ENCODE measurements at regions not wholly inside any gene's neighbourhood (a gene's known extent, or its start where the extent isn't known, plus 50 kb on each side); places are given as distances from the start of the nearest gene placed in this dataset.
"Not testable (repeated sequence)": the region's sequence is repeated elsewhere in the genome, so short reads cannot be mapped to it uniquely, and the experiment has no call there.

DNA sequence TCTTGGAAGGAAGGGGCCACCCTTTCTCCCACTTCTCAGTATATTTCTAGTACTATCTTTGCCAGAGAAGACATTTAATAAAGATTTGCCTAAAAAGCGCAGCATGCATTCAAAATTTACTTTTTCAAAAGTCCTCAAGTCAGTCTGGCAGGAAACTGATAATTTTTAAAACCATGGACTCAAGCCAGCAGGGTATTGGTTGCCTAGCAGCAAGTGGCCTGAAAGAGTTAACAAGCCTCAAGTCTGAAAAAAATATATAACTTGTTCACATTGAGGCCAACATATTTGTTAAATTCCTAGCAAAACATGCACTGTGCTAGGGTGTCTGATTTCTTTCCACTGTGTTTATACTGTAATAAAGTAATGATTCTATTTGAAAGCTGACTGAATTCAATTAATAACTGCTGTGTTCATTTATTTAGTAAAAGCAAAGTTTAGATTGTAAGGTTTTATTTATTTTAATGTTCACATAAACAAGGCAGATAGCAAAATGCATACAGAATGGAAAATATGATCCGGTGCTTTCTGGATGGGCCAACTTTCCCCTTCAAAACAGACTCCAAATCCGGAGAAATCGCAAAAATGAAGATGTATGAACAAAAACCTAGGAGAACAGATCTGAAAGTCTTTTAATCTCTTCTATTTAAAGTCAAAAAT, 218.5 kb upstream of the FGF13 start:
- no peak for DNase-seq (ENCODE audit: low spot score)

DNA sequence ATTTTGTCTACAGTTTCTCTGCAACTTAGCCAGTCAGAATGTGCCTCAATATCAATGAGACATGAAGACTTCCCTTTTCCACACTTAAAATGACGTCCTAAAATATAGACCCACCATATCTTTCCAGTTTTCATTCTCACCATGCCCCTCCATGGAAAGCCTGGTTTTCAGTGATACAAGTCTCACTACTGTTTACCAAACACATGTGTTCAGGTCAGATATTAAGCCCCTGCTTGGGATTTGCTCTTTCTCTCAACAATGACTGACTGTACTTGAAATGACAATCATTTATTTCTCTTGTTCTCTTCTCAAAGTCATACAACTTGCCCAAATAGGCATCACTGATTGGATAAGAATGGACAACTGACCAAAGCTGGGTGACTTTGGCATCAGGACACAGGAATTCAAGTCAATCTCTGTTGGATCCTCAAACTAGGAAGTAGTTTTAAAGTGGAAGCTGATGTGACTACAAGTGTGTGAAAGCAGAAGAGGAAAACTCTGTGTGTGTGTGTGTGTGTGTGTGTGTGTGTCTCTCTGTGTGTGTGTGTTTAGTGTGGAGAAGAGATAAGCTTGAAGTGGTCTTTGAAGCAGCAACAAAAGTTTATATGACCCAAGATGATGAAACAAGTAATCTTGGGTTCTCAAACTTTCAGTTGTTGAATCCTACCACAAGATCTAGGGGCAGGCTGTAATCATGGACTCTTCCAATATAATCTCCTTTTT, 217.4 kb upstream of the FGF13 start:
- DNase-seq (ENCODE audit: low spot score), result no peak

DNA sequence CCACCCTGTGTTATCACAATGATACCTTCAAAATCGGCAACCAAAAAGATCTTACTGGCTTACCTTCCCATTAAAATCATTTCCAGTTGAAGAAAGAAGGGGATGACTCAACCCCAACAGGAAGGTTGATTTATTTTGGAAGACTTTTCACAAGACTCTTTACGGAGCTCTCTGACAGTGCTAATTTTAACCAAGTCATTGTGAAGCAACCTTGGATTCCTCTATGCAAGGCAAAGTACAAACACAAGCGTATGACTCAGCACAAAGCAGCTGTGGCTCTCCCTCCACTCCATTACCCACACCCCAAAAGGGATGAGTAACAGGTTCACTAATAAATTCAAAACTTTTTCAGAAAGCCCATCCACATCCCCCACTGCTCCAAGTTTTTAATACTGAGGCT, 213.8 kb upstream of the FGF13 start:
- no peak for DNase-seq (ENCODE audit: low spot score)

DNA sequence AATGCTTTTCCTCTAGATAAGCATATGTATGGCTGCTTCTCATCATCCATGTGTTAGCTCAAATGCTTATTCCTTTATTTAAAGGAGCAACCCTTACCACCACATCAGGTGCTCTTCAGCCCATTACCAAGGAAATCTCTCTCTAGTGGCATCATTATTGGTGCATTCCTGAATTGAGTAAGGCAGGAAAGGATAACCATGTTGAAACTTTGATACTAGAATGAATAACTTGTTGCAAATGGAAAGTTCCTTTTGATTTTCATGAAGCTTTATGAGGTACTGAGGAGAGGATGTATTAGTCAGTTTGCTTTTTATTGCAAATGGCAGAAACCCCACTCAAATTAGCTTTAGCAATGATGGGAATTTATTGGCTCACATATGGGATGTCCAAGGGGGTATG, 212.3 kb upstream of the FGF13 start:
- no peak for DNase-seq (ENCODE audit: low spot score)

DNA sequence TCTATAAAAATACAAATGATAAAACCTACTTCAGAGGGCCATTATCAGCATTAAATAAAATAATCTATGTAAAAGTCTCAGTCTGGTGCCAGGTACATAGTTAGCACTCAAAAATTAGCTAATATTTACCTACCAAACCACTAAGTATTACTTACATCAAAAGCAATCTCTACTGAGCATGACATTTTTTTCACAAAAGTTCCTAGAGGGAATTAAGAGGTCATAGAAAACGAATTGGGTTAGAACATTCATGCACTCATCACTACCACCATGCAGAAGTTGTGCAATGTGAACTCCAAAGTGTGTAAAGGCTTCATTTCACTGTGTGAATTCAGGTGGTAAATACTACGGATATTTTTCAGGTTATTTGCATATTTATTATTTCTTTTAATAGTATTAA, 209.5 kb upstream of the FGF13 start:
- no peak for DNase-seq (ENCODE audit: low spot score)

DNA sequence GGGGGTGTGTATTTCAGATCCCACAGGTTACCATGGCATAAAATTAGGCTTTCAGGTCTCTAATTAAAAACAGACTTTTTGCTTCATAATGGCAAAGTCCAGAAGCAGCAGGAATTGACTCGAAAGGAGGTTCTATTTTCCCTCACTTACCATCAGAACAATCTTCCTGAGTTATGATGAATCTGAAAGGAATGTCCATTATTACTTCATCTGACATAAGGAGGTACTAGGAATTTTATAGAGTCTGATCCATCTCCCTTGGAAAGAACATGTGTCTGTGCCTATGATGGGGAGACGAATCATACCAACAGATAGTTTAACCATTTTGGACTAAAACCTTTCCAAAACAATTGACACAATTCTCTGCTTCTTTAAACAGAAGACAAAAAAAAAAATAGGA, 206.3 kb upstream of the FGF13 start:
- DNase-seq (ENCODE audit: low spot score), result no peak

DNA sequence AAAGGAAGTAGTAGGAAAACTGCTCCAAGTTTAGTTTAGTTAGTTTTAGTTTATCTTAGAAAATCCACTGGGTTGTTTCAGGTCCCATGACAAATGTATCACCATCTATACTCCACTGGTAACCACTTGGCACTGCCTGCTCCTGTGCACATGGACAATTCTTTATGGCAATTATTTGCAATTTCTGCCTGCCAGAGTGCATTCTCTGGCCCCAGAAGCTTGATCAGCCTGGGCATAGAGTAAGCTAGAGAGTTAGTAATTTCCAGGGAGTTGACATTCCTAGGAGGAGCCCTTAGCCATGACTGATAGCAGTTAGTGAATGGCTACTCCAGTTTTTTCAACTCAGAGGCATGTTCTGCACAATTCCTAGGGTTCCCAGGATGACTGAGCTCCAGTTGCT, 203.2 kb upstream of the FGF13 start:
- no peak for DNase-seq (ENCODE audit: low spot score)

DNA sequence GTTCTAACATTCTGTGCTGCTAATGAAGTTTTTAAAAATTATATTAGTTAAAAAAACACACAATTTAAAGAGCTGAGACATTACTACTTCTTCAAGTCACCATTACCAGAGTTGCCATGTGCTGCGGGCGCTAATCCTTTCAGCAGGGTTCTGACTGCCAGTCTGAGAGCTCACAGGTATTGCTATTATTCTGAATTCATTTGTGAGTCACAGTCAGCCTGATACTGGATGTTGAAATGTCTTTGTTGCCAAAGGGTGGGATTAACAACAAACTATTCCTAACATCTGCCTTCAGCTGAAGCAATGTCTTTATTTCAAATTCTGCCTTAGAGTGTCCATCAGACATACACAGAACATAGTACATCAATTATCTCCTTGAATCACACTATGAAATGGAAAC, 197.1 kb upstream of the FGF13 start:
- no peak for DNase-seq (ENCODE audit: low spot score)

DNA sequence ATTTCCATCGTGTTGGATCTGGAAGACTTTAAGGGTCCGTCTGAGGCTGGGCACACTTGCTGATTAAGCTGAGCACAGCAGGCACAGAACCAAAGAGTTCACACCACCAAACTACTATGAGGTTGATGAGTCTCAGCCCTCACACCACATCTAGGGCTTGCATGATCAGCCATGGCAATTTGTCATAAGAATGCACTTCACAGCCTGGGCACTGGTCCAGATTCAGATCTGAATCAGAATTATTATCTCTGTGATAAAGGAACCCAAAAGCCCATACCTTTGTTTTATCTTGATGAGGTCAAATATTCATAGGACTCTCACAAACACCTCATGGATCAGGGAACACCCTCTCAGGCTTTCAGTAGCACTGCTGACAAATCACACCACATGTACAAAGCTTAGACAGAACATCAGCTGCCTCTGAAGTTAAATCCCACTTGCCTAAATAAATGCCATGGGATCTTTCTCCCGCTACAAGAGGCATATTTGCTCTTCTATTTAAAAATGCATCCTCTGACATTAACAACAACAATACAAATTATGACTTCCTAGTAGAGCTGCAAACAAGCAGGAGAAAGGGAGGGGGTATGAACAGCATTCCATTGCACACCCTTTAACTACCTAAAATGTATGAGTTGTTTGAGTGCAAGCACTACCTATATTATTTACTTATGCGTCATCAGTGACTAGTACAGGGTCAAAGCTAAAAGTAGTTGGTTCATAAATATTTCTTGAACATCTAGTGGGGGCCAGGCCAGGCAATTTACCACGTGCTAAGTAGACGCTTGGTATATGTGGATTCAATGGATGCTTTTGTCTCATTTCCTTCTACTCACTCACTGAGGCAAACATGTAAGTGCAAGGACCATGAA, 186.3 kb upstream of the FGF13 start:
- DNase-seq (ENCODE audit: low spot score), result no peak

DNA sequence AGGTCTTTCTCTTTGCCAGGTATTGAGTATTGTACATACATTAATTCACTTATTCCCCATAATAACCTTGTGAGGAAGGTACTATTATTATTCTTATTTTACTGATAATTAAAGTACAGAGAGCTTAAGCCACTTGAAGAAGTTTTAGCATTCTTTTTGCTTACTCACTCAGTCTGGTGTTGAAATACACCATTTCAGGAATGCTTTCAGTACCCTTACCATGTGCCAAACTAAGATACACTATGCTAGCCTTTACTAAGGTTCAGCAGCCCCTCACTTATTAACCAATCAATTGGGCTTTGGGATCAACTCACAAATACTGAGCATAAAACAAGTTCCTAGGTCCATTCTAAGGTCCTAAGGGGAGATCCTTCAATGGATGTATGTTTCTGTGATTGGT, 179.0 kb upstream of the FGF13 start:
- no peak for DNase-seq (ENCODE audit: low spot score)

DNA sequence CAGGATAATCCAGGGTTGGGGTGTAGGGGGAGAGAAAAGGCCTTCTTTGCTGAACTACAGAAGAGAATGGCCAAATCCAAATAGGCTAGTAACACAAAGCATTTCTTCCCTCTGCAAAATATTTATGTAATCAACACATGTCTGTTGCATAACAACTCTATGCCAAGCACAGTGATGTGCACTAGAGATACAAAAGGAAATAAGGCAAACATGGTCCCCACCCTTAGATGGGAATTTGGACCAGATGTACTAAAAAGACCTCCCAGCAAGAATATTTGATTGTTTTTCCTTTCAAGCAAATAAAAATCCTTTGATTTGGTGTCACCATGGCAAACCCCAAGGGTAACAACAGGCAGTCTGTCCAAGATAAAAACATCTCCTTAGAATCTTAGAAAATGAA, 177.6 kb upstream of the FGF13 start:
- no peak for DNase-seq (ENCODE audit: low spot score)

DNA sequence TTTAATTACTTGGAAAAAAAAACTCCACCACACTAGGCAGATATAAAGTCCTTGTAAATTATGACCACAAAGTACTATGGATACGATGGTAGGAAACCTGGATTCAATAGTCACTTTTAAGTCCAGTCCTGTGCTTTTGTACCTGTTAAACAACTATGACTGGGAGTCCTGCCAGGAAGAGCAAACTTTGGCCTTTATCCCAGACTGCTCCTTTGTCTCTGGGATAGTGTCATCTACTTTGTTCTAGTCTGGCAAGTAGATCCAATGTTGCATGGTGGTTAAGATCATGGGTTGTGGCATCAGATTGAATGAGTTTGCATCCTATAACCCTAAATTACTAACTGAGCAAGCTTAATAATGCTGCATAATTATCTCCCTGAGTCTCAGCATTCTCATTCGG, 175.3 kb upstream of the FGF13 start:
- DNase-seq (ENCODE audit: low spot score), result peak; percentile 73

DNA sequence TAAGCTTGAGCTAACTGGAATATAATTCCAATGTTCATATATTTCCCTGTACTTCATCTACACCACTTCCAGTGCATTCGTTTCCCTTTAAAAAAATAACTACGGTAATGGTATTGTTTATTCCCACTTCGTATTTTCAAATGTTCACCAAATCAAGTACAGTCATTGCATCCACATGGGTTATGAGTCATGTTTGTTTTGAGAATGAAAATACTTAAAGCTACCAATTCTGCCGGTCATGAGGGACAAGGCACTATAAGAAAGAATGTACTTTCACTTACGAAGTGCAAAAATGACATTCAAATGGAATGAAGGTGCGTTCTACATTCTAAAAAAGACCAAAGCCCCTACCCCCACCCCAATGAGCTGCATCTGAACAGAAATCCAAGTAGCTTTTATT, 174.4 kb upstream of the FGF13 start:
- DNase-seq (ENCODE audit: low spot score), result no peak

DNA sequence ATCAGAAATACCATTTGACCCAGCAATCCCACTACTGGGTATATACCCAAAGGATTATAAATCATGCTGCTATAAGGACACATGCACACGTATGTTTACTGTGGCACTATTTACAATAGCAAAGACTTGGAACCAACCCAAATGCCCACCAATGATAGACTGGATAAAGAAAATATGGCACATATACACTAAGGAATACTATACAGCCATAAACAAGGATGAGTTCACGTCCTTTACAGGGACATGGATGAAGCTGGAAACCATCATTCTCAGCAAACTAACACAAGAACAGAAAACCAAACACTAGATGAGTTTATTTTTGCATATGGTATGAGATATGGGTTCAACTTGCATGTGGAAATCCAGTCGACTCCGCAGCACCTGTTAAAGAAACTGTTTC, 168.8 kb upstream of the FGF13 start:
- DNase-seq (ENCODE audit: low spot score), result not testable (repeated sequence)

DNA sequence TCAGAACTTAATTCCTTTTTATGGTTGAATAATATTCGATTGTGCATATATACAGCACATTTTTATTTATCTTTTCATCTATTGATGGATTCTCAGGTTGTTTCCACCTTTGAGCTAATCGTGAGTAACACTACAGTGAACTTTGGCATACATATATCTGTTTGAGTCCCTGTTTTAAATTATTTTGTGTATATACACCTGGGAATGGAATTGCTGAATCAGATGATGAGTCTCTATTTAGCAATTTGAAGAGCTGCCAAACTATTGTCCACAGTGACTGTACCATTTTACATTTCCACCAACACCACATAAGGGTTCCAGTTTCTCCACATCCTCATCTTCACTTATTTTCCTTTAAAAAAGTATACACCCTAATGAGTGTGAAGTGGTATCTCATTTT, 166.2 kb upstream of the FGF13 start:
- no peak for DNase-seq (ENCODE audit: low spot score)

DNA sequence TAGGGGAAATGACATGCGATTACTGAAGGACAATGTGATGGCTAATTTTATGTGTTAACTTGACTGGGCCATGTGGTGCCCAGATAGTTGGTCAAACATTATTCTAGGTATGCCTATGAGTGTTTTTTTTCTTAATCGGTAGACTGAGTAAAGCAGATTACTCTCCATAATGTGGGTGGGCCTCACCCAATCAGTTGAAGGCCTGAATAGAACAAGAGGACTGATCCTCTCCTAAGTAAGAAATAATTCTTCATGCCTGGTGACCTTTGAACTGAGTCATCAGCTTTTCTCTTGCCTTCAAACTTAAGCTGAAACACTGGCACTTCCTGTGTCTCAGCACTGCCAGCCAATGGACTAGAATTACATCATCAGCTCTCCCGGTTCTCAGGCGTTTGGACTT, 164.0 kb upstream of the FGF13 start:
- DNase-seq (ENCODE audit: low spot score), result no peak

DNA sequence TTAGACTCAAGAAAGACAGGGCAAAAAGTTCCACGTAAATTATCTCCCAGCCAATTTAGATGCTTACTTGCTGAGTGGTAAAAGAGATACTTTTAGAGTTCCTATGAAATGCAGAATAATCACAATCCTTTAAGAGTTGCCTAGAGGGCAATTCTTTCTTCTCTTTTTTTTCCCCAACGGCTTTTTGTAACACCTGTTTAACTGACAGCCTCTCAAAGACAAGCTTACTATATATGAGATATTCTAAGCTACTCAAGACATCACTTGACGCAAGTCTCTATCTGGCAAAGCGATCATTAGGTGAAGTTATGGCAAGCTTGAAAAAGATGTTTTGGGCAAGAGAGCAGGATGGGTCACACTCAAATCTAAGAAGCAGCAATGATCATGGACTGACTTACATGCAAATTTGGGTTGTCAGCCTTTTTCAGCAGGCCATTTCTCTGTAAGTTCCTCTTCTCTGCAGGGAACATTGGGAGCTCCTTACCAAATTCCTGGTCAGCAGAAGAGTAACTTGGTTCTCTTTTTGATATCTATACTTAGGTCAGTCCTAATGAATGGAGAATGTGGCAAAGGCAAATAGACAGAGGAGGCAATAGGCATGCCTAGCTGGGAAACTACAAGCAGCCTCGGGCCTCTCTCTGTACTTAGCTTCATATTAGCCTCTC, 162.9 kb upstream of the FGF13 start:
- no peak for DNase-seq (ENCODE audit: low spot score)

DNA sequence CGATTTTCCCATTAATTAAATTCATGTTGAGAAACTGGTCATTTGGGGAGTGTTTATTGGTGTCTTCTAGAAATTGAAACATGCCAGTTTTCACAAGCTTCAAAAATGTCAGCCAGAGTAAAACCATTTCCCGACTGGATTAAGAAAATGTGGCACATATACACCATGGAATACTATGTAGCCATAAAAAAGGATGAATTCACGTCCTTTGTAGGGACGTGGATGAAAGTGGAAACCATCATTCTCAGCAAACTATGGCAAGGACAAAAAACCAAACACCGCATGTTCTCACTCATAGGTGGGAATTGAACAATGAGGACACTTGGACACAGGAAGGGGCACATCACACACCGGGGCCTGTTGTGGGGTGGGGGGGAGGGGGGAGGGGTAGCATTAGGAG, 162.1 kb upstream of the FGF13 start:
- not testable (repeated sequence) for DNase-seq (ENCODE audit: low spot score)

DNA sequence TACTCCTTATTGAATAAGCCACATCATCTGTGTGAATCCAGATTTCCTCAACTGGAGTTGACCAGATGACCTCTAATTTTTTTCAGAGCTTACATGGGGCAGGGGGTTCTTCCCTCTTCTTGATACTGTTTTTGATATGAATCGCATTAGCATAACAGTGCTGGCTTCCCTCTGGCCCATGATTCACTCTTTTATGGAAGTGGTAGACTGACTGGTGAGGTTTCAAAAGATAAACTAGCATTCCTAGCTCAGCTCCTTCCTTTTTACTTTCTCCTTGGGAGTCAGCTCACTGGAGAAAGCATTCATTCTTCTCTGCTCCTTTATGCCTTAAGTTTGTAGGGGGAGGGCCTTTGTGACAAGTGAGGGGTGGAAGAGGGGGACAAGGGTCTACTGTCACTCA, 161.0 kb upstream of the FGF13 start:
- no peak for DNase-seq (ENCODE audit: low spot score)

DNA sequence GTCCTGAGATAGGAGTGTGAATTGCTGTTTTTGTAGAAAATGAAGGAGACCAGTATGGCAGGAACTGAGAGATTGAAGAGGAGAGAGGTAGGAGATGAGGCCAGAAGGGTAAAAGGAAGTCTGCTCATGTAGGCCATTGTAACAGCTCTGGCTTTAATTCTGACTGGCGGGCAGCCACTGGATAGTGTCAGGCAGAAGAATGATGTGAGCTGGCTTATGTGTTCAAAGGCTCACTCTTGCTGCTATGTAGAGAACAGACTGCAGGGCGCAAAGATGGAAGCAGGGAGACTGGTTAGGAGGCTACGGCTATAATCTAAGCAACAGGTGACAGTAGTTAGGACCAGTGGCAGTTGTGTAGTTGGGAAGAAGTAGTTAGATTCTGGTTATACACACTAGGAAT, 160.2 kb upstream of the FGF13 start:
- no peak for DNase-seq (ENCODE audit: low spot score)

DNA sequence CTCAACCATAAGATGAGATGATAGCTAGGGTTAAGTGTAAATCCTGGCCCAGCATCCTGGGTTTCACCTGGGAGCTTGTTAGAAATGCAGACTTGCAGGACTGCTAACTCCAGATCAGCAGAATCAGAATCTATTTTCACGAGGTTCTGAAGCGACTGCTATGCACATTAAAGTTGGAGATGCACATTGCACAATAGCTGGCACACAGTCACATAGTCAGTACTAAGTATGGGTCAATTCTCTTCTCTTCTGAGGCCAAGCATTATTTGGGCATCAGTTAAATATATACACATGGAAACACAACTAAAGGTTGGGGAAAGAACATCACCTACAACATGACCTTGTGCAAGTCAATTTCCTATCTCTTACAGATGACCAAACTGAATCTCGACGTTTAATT, 155.1 kb upstream of the FGF13 start:
- DNase-seq (ENCODE audit: low spot score), result no peak

DNA sequence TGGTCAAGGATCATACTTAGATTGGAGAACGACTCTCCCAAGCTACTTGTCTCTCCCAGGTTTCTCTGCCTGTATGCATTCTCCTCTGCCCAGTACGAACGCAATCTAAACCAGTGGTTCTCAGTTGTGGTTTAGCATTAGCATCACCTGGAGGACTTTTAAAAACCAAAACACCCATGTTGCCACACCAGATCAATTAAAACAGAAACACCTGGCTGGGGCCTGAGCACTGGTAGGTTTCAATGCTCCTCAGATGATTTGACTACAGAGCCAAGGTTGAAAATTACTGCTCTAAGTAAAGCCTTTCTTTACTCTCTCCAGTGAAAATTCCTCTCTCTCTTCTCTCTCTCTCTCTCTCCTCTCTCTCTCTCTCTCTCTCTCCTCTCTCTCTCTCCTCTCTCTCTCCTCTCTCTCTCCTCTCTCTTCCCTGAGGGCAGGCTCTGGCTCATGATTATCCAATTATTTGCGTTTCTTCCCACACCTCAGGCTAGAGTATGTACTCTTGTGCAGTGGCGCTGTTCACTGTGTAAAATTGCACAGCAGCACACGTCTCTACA, 153.7 kb upstream of the FGF13 start:
- DNase-seq (ENCODE audit: low spot score), result no peak
